A549 (cell line): ENCODE measurements at regions not wholly inside any gene's neighbourhood (a gene's known extent, or its start where the extent isn't known, plus 50 kb on each side); places are given as distances from the start of the nearest gene placed in this dataset.

Experiments used
- RCOR1 ChIP-seq: fragments of 150-350 bp; IDR thresholded peaks from 2 replicates; pipeline ENCODE4 v1.6.1; 2014; ENCODE audit warnings: antibody characterized with exemption, low read length, low read depth
- TF ChIP-seq, protein P1 (sequence below): fragments of >200 bp; sonication (Bioruptor Twin); formaldehyde crosslinking; IDR thresholded peaks from 3 replicates; pipeline ENCODE4 v1.5.1; 2016

DNA sequence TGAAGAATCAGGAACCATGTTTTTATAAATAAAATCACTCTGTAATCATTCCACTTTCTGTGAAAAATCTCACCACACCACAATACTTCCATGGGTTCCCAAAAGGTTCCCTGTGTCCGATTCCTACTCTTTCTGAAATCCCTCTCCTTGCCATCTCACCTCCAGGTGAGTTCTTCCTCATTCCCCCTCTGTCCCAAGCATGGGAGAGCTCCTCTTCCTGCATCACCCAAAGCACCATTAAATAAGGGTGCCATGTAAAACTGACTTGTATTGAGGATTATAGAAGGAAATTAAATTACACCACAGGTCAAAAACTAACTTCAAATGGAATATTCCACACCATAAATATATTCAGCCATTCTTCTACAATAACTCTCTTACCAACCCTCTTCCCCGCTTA lies 55.8 kb upstream of the ETAA1 start:
- no peak for TF ChIP-seq RCOR1
- TF ChIP-seq, protein P1, sequence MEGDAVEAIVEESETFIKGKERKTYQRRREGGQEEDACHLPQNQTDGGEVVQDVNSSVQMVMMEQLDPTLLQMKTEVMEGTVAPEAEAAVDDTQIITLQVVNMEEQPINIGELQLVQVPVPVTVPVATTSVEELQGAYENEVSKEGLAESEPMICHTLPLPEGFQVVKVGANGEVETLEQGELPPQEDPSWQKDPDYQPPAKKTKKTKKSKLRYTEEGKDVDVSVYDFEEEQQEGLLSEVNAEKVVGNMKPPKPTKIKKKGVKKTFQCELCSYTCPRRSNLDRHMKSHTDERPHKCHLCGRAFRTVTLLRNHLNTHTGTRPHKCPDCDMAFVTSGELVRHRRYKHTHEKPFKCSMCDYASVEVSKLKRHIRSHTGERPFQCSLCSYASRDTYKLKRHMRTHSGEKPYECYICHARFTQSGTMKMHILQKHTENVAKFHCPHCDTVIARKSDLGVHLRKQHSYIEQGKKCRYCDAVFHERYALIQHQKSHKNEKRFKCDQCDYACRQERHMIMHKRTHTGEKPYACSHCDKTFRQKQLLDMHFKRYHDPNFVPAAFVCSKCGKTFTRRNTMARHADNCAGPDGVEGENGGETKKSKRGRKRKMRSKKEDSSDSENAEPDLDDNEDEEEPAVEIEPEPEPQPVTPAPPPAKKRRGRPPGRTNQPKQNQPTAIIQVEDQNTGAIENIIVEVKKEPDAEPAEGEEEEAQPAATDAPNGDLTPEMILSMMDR, result no peak
